ENCODE measurements at regions not wholly inside any gene's neighbourhood (a gene's known extent, or its start where the extent isn't known, plus 50 kb on each side); places are given as distances from the start of the nearest gene placed in this dataset.

DNA sequence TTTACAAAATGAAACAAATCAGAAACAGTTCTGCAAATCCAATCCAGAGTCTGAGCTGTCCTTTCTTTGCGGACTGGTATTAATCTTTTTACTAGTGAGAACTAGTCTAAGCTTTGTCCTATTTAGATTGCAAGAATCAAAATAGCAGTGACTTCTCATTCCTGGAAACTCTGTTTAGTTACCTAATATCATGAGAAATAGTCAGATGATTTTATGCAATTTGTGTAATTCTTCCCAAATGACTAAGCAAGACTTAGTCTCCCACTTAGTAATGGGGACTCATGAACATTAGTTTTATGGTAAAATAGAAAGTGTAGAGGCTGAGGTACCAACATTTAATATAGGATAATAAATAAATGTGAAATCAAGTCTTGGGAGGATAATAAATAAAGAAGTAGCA lies 341.3 kb downstream of the DNAJB9 start:
- TF ChIP-seq CTCF (IDR thresholded peaks at IDR 0.05) (no peak), POLR2A (IDR thresholded peaks at IDR 0.05) (no peak)

All from right lobe of liver (tissue), 4 donors.